ENCODE measurements at regions not wholly inside any gene's neighbourhood (a gene's known extent, or its start where the extent isn't known, plus 50 kb on each side); places are given as distances from the start of the nearest gene placed in this dataset.

DNA sequence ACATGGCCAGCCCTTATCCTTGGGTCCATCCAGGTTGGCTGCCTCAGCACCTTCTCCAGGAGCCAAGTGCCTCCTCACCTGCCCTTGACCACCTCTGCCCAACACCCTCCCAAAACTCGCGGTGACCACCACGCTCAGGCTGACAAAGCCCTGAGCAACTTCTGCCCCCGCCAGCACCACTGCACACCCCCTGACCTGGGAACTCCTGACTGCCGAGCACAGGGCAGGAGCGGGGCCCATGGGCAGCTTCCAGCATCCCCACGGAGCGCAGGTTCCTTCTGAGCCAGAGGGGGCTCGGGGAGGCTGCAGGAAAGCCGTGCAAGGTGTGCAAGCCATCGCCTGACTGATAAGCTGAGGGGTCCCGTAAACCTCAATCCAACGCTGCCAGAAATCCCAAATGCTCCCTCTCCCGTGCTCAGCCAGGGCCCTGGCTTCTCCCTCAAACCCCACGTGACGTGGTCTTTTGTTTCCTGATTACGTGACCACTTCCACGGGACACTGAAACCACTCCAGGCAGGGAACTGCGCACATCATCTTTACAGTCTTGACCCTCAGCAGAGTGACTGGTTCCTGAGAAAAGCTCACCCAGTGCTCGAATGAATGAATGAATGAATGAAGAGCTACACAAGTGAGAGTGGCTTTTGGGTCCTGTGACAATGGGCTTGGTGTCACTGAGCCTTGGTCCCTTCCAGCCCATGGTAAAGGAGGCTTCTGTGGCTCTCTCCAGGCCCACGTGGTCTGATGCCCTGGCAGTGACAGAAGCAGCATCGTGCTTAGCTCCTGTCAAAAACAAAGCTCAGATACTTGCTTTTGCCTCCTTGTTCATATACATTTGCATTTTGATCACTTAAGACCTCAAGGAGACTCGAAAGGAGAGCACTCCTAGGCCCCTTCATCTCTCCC lies 249.8 kb upstream of the PPP2R2D start:
- TF ChIP-seq, protein P1, sequence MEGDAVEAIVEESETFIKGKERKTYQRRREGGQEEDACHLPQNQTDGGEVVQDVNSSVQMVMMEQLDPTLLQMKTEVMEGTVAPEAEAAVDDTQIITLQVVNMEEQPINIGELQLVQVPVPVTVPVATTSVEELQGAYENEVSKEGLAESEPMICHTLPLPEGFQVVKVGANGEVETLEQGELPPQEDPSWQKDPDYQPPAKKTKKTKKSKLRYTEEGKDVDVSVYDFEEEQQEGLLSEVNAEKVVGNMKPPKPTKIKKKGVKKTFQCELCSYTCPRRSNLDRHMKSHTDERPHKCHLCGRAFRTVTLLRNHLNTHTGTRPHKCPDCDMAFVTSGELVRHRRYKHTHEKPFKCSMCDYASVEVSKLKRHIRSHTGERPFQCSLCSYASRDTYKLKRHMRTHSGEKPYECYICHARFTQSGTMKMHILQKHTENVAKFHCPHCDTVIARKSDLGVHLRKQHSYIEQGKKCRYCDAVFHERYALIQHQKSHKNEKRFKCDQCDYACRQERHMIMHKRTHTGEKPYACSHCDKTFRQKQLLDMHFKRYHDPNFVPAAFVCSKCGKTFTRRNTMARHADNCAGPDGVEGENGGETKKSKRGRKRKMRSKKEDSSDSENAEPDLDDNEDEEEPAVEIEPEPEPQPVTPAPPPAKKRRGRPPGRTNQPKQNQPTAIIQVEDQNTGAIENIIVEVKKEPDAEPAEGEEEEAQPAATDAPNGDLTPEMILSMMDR (IDR thresholded peaks at IDR 0.05): no peak
- TF ChIP-seq POLR2A (IDR thresholded peaks at IDR 0.05) (no peak), POLR2AphosphoS5 (IDR thresholded peaks at IDR 0.05) (no peak), EP300 (IDR thresholded peaks at IDR 0.05) (no peak)

All from gastroesophageal sphincter (tissue), 3 donors.